ENCODE measurements at regions not wholly inside any gene's neighbourhood (a gene's known extent, or its start where the extent isn't known, plus 50 kb on each side); places are given as distances from the start of the nearest gene placed in this dataset.

GRCh38 chr2:147174824-147175254 lies 670.0 kb upstream of the ACVR2A start:
- no peak overlapping the region for H3K9ac ChIP-seq (ENCODE audit: low read depth, low read length)
- no peaks in the 10 kb centered on the region for H3K36me3 ChIP-seq (ENCODE audit: control insufficient read depth, insufficient read depth, low read length)
- no peaks in the 10 kb centered on the region for H3K27me3 ChIP-seq (ENCODE audit: control insufficient read depth, insufficient read depth, low read length)
- H3K4me3 ChIP-seq (ENCODE audit: low read depth, low read length) = peak overlapping the region; percentile 45
- H3K27ac ChIP-seq (ENCODE audit: low read depth, low read length) = peak overlapping the region; percentile 57
- H3K4me1 ChIP-seq (ENCODE audit: control insufficient read depth, insufficient read depth, low read length) = peaks cover 27% of the 10 kb centered on the region
- no peaks in the 10 kb centered on the region for H3K9me3 ChIP-seq (ENCODE audit: control insufficient read depth, insufficient read depth, low read length)

DNA sequence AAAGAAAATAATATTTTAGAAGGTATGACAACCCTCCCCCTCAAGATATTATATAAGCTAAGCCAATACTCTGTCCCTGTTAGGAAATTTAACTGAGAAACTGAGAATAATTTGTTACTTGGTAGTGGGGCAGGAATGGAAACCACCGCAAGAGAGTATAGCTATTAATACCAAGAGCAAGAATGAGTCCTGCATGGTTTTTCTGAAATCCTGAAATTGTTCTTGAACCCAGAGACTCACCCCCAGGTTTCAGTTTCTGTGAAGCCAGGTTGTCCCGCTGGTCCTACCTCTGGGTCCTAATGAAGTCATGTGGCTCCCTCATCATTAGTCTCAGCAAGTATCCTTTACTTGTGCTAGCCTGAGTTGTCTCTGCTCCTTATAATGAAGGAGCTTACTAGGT lies 671.0 kb upstream of the ACVR2A start:
- H3K27ac ChIP-seq (ENCODE audit: low read depth, low read length) = no peak overlapping the region
- H3K36me3 ChIP-seq (ENCODE audit: control insufficient read depth, insufficient read depth, low read length) = no peaks in the 10 kb centered on the region
- peaks cover 27% of the 10 kb centered on the region for H3K4me1 ChIP-seq (ENCODE audit: control insufficient read depth, insufficient read depth, low read length)
- no peaks in the 10 kb centered on the region for H3K9me3 ChIP-seq (ENCODE audit: control insufficient read depth, insufficient read depth, low read length)
- H3K9ac ChIP-seq (ENCODE audit: low read depth, low read length) = no peak overlapping the region
- no peak overlapping the region for H3K4me3 ChIP-seq (ENCODE audit: low read depth, low read length)
- H3K27me3 ChIP-seq (ENCODE audit: control insufficient read depth, insufficient read depth, low read length) = no peaks in the 10 kb centered on the region

DNA sequence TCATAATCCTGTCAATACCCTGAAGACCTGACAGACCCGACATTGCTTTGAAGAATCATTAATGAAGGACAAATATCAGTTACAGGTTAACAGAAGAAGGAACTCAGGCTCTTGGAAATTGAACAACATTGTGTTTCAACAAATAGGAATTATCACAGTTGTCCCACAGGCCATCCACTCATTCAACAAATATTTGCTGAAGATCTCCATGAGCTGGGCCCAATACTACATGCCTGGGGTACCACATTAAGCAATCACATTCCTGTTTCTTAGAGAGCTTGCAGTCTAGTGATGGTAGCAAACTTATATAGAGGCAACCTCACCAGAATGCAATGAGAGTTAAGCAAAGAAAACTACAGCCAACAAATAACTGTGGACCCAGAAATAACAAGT lies 671.6 kb upstream of the ACVR2A start:
- Histone ChIP-seq H3K27me3 (ENCODE audit: control insufficient read depth, insufficient read depth, low read length) (no peaks in the 10 kb centered on the region), H3K36me3 (ENCODE audit: control insufficient read depth, insufficient read depth, low read length) (no peaks in the 10 kb centered on the region), H3K9me3 (ENCODE audit: control insufficient read depth, insufficient read depth, low read length) (no peaks in the 10 kb centered on the region), H3K27ac (ENCODE audit: low read depth, low read length) (no peak overlapping the region), H3K4me3 (ENCODE audit: low read depth, low read length) (no peak overlapping the region), H3K4me1 (ENCODE audit: control insufficient read depth, insufficient read depth, low read length) (peaks cover 27% of the 10 kb centered on the region), H3K9ac (ENCODE audit: low read depth, low read length) (no peak overlapping the region)

- H3K9me3 ChIP-seq (ENCODE audit: control insufficient read depth, insufficient read depth, low read length) = no peaks in the 10 kb centered on the region
- H3K4me3 ChIP-seq (ENCODE audit: low read depth, low read length) = no peak overlapping the region
- H3K9ac ChIP-seq (ENCODE audit: low read depth, low read length) = no peak overlapping the region
- H3K27me3 ChIP-seq (ENCODE audit: control insufficient read depth, insufficient read depth, low read length) = no peaks in the 10 kb centered on the region
- peaks cover 27% of the 10 kb centered on the region for H3K4me1 ChIP-seq (ENCODE audit: control insufficient read depth, insufficient read depth, low read length)
- no peak overlapping the region for H3K27ac ChIP-seq (ENCODE audit: low read depth, low read length)
- no peaks in the 10 kb centered on the region for H3K36me3 ChIP-seq (ENCODE audit: control insufficient read depth, insufficient read depth, low read length)
These were observed 672.2 kb upstream of the ACVR2A start for GRCh38 chr2:147172493-147173188.

- Histone ChIP-seq H3K27ac (ENCODE audit: low read depth, low read length) (no peak overlapping the region), H3K9me3 (ENCODE audit: control insufficient read depth, insufficient read depth, low read length) (no peaks in the 10 kb centered on the region), H3K27me3 (ENCODE audit: control insufficient read depth, insufficient read depth, low read length) (no peaks in the 10 kb centered on the region), H3K4me1 (ENCODE audit: control insufficient read depth, insufficient read depth, low read length) (peaks cover 27% of the 10 kb centered on the region), H3K9ac (ENCODE audit: low read depth, low read length) (no peak overlapping the region), H3K4me3 (ENCODE audit: low read depth, low read length) (no peak overlapping the region), H3K36me3 (ENCODE audit: control insufficient read depth, insufficient read depth, low read length) (no peaks in the 10 kb centered on the region)
These were observed 672.9 kb upstream of the ACVR2A start for GRCh38 chr2:147171941-147172340.

DNA sequence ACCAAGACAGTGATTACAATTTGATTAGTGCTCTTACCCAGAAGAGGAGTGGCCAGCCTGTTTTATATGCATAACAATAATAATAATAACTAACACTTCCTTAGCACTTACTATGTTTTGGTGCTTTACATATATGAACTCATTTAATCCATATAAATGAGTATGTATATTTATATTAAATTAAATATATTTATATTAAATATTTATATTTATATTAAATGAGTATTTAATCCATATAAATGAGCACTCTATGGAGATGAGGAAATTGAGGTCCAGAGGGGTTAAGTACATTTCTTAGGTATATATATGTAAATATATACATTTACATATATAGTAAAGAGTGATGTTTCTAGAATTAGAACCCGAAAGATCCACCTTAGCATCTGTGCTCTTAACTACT lies 673.9 kb upstream of the ACVR2A start:
- Histone ChIP-seq H3K9me3 (ENCODE audit: control insufficient read depth, insufficient read depth, low read length) (no peaks in the 10 kb centered on the region), H3K9ac (ENCODE audit: low read depth, low read length) (no peak overlapping the region), H3K27ac (ENCODE audit: low read depth, low read length) (no peak overlapping the region), H3K27me3 (ENCODE audit: control insufficient read depth, insufficient read depth, low read length) (no peaks in the 10 kb centered on the region), H3K36me3 (ENCODE audit: control insufficient read depth, insufficient read depth, low read length) (no peaks in the 10 kb centered on the region), H3K4me3 (ENCODE audit: low read depth, low read length) (no peak overlapping the region), H3K4me1 (ENCODE audit: control insufficient read depth, insufficient read depth, low read length) (peaks cover 20% of the 10 kb centered on the region)

DNA sequence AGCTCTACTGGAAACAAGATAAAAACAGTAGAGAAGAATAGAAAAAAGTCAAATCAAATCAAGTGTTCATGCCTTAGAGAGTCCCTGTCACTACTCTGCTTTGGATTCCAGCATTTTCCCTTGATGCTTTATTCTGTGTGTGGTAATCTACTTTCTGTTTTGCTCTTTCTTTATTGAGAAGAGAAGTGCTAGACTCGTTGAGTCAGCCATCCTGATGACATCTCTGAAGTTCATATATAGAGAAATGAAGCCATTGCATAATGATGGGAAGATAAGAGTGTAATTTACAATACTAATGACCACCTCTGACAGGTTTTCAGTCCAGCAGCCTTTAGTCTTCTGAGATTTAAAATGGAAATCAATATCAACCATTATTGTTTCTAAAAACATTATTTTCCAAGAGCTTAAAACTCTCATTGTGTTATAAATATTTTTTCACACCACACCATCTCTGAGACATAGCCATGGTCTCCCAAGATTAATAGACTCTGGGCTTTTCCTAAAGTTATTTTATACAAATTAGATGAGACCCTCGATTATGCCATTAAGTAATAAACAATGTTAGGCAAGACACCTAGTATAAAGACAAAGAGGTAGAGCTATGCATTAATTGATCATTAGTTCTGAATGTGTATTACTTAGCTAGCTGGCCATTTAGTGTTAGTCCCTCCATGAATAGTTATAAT lies 679.0 kb upstream of the ACVR2A start:
- Histone ChIP-seq H3K27ac (ENCODE audit: low read depth, low read length) (no peak overlapping the region), H3K27me3 (ENCODE audit: control insufficient read depth, insufficient read depth, low read length) (no peaks in the 10 kb centered on the region), H3K4me1 (ENCODE audit: control insufficient read depth, insufficient read depth, low read length) (no peaks in the 10 kb centered on the region), H3K9ac (ENCODE audit: low read depth, low read length) (no peak overlapping the region), H3K36me3 (ENCODE audit: control insufficient read depth, insufficient read depth, low read length) (no peaks in the 10 kb centered on the region), H3K4me3 (ENCODE audit: low read depth, low read length) (no peak overlapping the region), H3K9me3 (ENCODE audit: control insufficient read depth, insufficient read depth, low read length) (no peaks in the 10 kb centered on the region)

DNA sequence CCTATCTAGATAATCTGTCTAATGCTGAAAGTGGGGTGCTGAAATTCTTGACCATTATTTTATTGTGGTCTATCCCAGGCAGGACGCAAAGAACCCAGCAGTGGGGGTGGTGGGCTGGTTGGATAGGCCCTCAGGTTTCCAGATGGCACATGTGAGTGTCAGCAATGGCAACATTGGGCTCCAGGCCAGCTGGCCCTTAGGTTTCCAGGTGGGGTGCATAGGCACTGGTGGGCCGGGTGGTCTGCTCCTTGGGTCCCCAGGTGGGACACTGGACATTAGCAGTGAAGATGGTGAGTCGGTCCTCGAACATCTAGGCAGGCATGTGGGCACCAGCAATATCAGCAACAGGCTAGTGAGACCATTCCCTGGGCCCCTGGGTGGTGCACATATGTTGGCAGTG lies 680.3 kb upstream of the ACVR2A start:
- Histone ChIP-seq H3K4me3 (ENCODE audit: low read depth, low read length) (no peak overlapping the region), H3K36me3 (ENCODE audit: control insufficient read depth, insufficient read depth, low read length) (no peaks in the 10 kb centered on the region), H3K4me1 (ENCODE audit: control insufficient read depth, insufficient read depth, low read length) (no peaks in the 10 kb centered on the region), H3K27me3 (ENCODE audit: control insufficient read depth, insufficient read depth, low read length) (no peaks in the 10 kb centered on the region), H3K27ac (ENCODE audit: low read depth, low read length) (no peak overlapping the region), H3K9me3 (ENCODE audit: control insufficient read depth, insufficient read depth, low read length) (no peaks in the 10 kb centered on the region), H3K9ac (ENCODE audit: low read depth, low read length) (no peak overlapping the region)

- H3K36me3 ChIP-seq (ENCODE audit: control insufficient read depth, insufficient read depth, low read length) = no peaks in the 10 kb centered on the region
- no peak overlapping the region for H3K4me3 ChIP-seq (ENCODE audit: low read depth, low read length)
- H3K27me3 ChIP-seq (ENCODE audit: control insufficient read depth, insufficient read depth, low read length) = no peaks in the 10 kb centered on the region
- H3K9me3 ChIP-seq (ENCODE audit: control insufficient read depth, insufficient read depth, low read length) = no peaks in the 10 kb centered on the region
- H3K4me1 ChIP-seq (ENCODE audit: control insufficient read depth, insufficient read depth, low read length) = no peaks in the 10 kb centered on the region
- H3K9ac ChIP-seq (ENCODE audit: low read depth, low read length) = no peak overlapping the region
- no peak overlapping the region for H3K27ac ChIP-seq (ENCODE audit: low read depth, low read length)
These were observed 683.1 kb upstream of the ACVR2A start for GRCh38 chr2:147161746-147162145.

- no peak overlapping the region for H3K27ac ChIP-seq (ENCODE audit: low read depth, low read length)
- no peak overlapping the region for H3K9ac ChIP-seq (ENCODE audit: low read depth, low read length)
- no peaks in the 10 kb centered on the region for H3K9me3 ChIP-seq (ENCODE audit: control insufficient read depth, insufficient read depth, low read length)
- no peaks in the 10 kb centered on the region for H3K27me3 ChIP-seq (ENCODE audit: control insufficient read depth, insufficient read depth, low read length)
- no peaks in the 10 kb centered on the region for H3K36me3 ChIP-seq (ENCODE audit: control insufficient read depth, insufficient read depth, low read length)
- H3K4me1 ChIP-seq (ENCODE audit: control insufficient read depth, insufficient read depth, low read length) = no peaks in the 10 kb centered on the region
- H3K4me3 ChIP-seq (ENCODE audit: low read depth, low read length) = no peak overlapping the region
These were observed 687.9 kb upstream of the ACVR2A start for GRCh38 chr2:147156970-147157369.

DNA sequence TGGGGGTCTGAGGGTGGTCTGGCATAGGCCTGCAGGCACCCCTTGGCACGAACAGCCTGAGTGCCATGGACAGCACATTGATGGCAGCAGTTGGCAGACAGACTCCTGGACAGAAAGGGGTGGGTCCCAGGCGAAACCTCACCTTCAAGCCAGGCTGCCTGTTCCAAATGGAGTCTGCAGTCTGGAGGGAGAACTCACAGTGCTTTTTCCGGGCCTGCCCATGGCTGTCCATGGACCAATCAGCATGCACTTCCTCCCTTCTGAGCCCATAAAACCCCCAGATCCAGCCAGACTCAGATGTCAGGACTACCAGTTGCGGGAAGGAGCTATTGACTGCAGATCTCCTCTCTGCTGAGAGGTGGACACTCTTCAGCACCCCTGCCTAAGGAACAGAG lies 694.6 kb upstream of the ACVR2A start:
- Histone ChIP-seq H3K9ac (ENCODE audit: low read depth, low read length) (no peak overlapping the region), H3K9me3 (ENCODE audit: control insufficient read depth, insufficient read depth, low read length) (peaks cover 18% of the 10 kb centered on the region), H3K4me3 (ENCODE audit: low read depth, low read length) (no peak overlapping the region), H3K27me3 (ENCODE audit: control insufficient read depth, insufficient read depth, low read length) (no peaks in the 10 kb centered on the region), H3K4me1 (ENCODE audit: control insufficient read depth, insufficient read depth, low read length) (no peaks in the 10 kb centered on the region), H3K36me3 (ENCODE audit: control insufficient read depth, insufficient read depth, low read length) (no peaks in the 10 kb centered on the region), H3K27ac (ENCODE audit: low read depth, low read length) (no peak overlapping the region)

All from HUES48 (cell line).